B cell (primary cell): ENCODE measurements at regions not wholly inside any gene's neighbourhood (a gene's known extent, or its start where the extent isn't known, plus 50 kb on each side); places are given as distances from the start of the nearest gene placed in this dataset.

Experiments used
- ATAC-seq: fragments of 200-7000 bp; cut with Tn5 transposase; one replicate; pipeline ENCODE4 v1.10.0; 2021; ENCODE audit warnings: low read depth, mild to moderate bottlenecking, moderate number of reproducible peaks, moderate library complexity
- CTCF ChIA-PET: fragments of 350-600 bp; sonication (Branson Sonifier 250); formaldehyde crosslinking; loops from one replicate; lab custom pipeline; 2021; ENCODE audit warnings: antibody characterized with exemption, inconsistent platforms; lab: Charles Lee
- POLR2A ChIA-PET: fragments of 350-600 bp; sonication (Branson Sonifier 250); formaldehyde crosslinking; loops from one replicate; lab custom pipeline; 2021; ENCODE audit warnings: antibody characterized with exemption; lab: Charles Lee
- DNase-seq: peaks from one replicate; pipeline ENCODE4 v3.0.0; 2013
- H2AFZ ChIP-seq: 2 replicates; pipeline ENCODE4 v1.6.1; 2012; ENCODE audit warnings: mild to moderate bottlenecking, low read depth, low read length; ENCODE audit not compliant: insufficient read depth, poor library complexity, severe bottlenecking
- H3K27ac ChIP-seq, 2 donors: 1 replicate in 1 of 2; 2 replicates in 1 of 2; pipeline ENCODE4 v1.5.1; 2012 to 2013; ENCODE audit warnings: low read length in 2 of 2, mild to moderate bottlenecking in 2 of 2, moderate library complexity in 1 of 2
- H3K27me3 ChIP-seq, 4 experiments: fragments of 200-600 bp in 1 of 4; sonication (generic) in 1 of 4; replicated peaks in 1 of 4; 1 replicate in 2 of 4; 2 replicates in 2 of 4; pipeline versions ENCODE4 v1.6.1 to v1.7.0; 2013 to 2016; ENCODE audit warnings: low read length in 3 of 4, mild to moderate bottlenecking in 2 of 4, mixed read lengths in 1 of 4, moderate library complexity in 1 of 4; ENCODE audit not compliant: insufficient read depth in 4 of 4, control insufficient read depth in 3 of 4; ENCODE audit errors: control extremely low read depth in 1 of 4
- H3K36me3 ChIP-seq, 2 experiments: replicated peaks in 1 of 2; 1 replicate in 1 of 2; 2 replicates in 1 of 2; pipeline versions ENCODE4 v1.6.1 to v1.7.1; 2013; ENCODE audit warnings: low read length in 1 of 2; ENCODE audit not compliant: insufficient read depth in 2 of 2, control insufficient read depth in 1 of 2; ENCODE audit errors: control extremely low read depth in 1 of 2, extremely low read depth in 1 of 2
- H3K4me1 ChIP-seq, 2 donors: fragments of 200-600 bp in 1 of 2; sonication (generic) in 1 of 2; 1 replicate in 1 of 2; 2 replicates in 1 of 2; pipeline versions ENCODE4 v1.5.1 to v1.6.1; 2013 to 2017; ENCODE audit warnings: low read length in 2 of 2; ENCODE audit not compliant: control insufficient read depth in 2 of 2, insufficient read depth in 2 of 2
- H3K4me2 ChIP-seq: replicated peaks from 2 replicates; pipeline ENCODE3; 2012; ENCODE audit warnings: mild to moderate bottlenecking, low read depth, low read length; ENCODE audit not compliant: poor library complexity, severe bottlenecking
- H3K4me3 ChIP-seq, 5 experiments: fragments of 200-600 bp in 1 of 5; sonication (generic) in 1 of 5; 1 replicate in 3 of 5; 2 replicates in 2 of 5; pipeline versions ENCODE4 v1.5.1 to v1.7.0; 2011 to 2016; ENCODE audit warnings: low read length in 4 of 5, mild to moderate bottlenecking in 4 of 5, low read depth in 2 of 5, control low read depth in 1 of 5, moderate library complexity in 1 of 5; ENCODE audit not compliant: insufficient read depth in 1 of 5; ENCODE audit errors: control extremely low read depth in 1 of 5, extremely low read depth in 1 of 5
- H3K79me2 ChIP-seq: fragments of 200-600 bp; sonication (generic); one replicate; pipeline ENCODE4 v1.6.0; 2016; ENCODE audit warnings: low read length; ENCODE audit not compliant: control insufficient read depth, insufficient read depth
- H3K9ac ChIP-seq: fragments of 200-600 bp; sonication (generic); 2 replicates; pipeline ENCODE4 v1.6.1; 2017; ENCODE audit warnings: mild to moderate bottlenecking, low read length, moderate library complexity
- H3K9me3 ChIP-seq, 3 donors: one replicate each; pipeline versions ENCODE4 v1.6.1 to v1.7.1; 2013; ENCODE audit warnings: low read length in 2 of 3; ENCODE audit not compliant: control insufficient read depth in 2 of 3, insufficient read depth in 1 of 3; ENCODE audit errors: control extremely low read depth in 1 of 3
- H4K20me1 ChIP-seq: 2 replicates; pipeline ENCODE4 v1.6.0; 2012; ENCODE audit warnings: mild to moderate bottlenecking, low read length; ENCODE audit not compliant: insufficient read depth, control insufficient read depth, poor library complexity, severe bottlenecking
- H3K27ac Mint-ChIP-seq: one replicate; pipeline ENCODE4 v1.8.0; 2021; ENCODE audit warnings: mixed read lengths
- H3K27me3 Mint-ChIP-seq: one replicate; pipeline ENCODE4 v1.8.0; 2021; ENCODE audit warnings: mixed read lengths
- H3K4me1 Mint-ChIP-seq: one replicate; pipeline ENCODE4 v1.8.0; 2021; ENCODE audit warnings: mixed read lengths
- H3K4me3 Mint-ChIP-seq: one replicate; pipeline ENCODE4 v1.8.0; 2021; ENCODE audit warnings: mixed read lengths
- H3K9me3 Mint-ChIP-seq: one replicate; pipeline ENCODE4 v1.8.0; 2022; ENCODE audit warnings: mixed read lengths; ENCODE audit not compliant: insufficient read depth
- CTCF ChIP-seq: fragments of 200-600 bp; IDR thresholded peaks from one replicate; pipeline ENCODE4 v1.8.0; 2022; ENCODE audit warnings: antibody characterized with exemption, mild to moderate bottlenecking
- EZH2 ChIP-seq: IDR thresholded peaks from 2 replicates; pipeline ENCODE4 v1.6.1; 2012; ENCODE audit warnings: borderline replicate concordance, low read depth, mild to moderate bottlenecking, moderate library complexity, low read length; ENCODE audit not compliant: insufficient read depth, poor library complexity, severe bottlenecking
- WGBS: methylation state at CpG from one replicate; pipeline ENCODE4 v1.1.5; 2013; ENCODE audit warnings: missing lambda C conversion rate; ENCODE audit not compliant: insufficient coverage; 5-methylcytosine and 5-hydroxymethylcytosine counted together
- intact Hi-C: fragments of 100-400 bp; cut with micrococcal nuclease; formaldehyde crosslinking; loops from one replicate; pipeline ENCODE4 v1.10.0; 2022

DNA sequence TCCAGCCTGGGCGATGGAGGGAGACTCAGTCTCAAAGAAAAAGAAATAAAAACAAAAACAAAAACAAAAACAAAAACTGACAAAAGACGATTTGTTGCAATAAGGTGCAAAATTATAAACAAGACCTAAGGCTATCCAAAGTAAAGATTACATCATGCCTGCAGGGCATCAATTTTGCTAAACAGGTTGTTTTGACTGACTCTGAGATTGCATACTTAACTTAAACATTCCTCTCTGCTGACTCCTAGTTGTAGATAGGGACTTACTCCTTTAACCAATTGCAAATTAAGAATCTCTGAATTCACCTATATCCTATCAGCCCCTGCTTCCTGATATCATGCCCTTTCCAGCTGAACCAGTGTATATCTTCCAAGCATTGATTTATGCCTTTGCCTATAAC lies 2687.3 kb downstream of the PCDH7 start:
- intact Hi-C loops, result no loop called here
- Histone ChIP-seq H3K9me3 (peaks cover 0 to 3% (median 0%) of the 10 kb centered on the region in 3 donors), H3K4me2 (no peak overlapping the region), H3K9ac (no peak overlapping the region), H3K27ac (no peak overlapping the region), H3K27me3 (no peaks in the 10 kb centered on the region), H3K4me3 (no peak overlapping the region), H3K4me1 (no peaks in the 10 kb centered on the region), H3K36me3 (no peaks in the 10 kb centered on the region), H2AFZ (no peak overlapping the region), H3K79me2 (no peaks in the 10 kb centered on the region), H4K20me1 (no peaks in the 10 kb centered on the region)
- DNase-seq, result no peak
- Mint-ChIP-seq H3K27ac (no peak overlapping the region), H3K27me3 (no peaks in the 10 kb centered on the region), H3K4me3 (no peak overlapping the region), H3K4me1 (no peaks in the 10 kb centered on the region), H3K9me3 (peaks cover 2% of the 10 kb centered on the region)
- ChIA-PET CTCF (no interaction called here), POLR2A (no interaction called here)
- no peak for TF ChIP-seq EZH2
- TF ChIP-seq CTCF, result no peak
- no peak for ATAC-seq
- no CpG with 5 or more reads among the region's 2 CpGs for WGBS

DNA sequence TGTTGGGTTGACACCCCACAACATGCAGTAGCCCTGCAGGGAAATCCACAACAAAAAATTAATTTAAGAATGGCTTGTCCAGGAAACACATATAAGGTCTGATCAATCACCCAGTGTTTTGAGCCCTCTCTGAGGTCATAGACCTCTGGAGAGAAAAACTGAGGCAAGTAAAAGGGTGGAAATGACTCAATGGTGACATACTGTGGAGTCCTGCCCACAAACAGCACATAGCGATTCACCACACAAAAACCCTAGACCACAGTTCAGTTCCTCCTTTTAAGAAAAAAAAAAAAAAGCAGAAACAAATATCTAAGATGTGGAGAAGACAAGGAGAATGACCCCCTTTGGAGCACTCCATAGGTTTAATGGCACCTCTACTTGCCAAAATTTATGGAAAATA lies 2691.0 kb downstream of the PCDH7 start:
- ChIA-PET POLR2A (no interaction called here), CTCF (no interaction called here)
- Mint-ChIP-seq H3K9me3 (peaks cover 4% of the 10 kb centered on the region), H3K27me3 (no peaks in the 10 kb centered on the region), H3K4me1 (no peaks in the 10 kb centered on the region), H3K4me3 (no peak overlapping the region), H3K27ac (no peak overlapping the region)
- Histone ChIP-seq H3K27ac (no peak overlapping the region), H3K36me3 (no peaks in the 10 kb centered on the region), H3K4me2 (no peak overlapping the region), H3K9me3 (peaks cover 0 to 3% (median 0%) of the 10 kb centered on the region in 3 donors), H3K4me1 (no peaks in the 10 kb centered on the region), H3K27me3 (no peaks in the 10 kb centered on the region), H2AFZ (no peak overlapping the region), H3K9ac (no peak overlapping the region), H3K79me2 (no peaks in the 10 kb centered on the region), H3K4me3 (no peak overlapping the region), H4K20me1 (no peaks in the 10 kb centered on the region)
- intact Hi-C loops, result no loop called here
- ATAC-seq, result no peak
- DNase-seq, result no peak
- WGBS, result no CpG with 5 or more reads among the region's 1 CpG
- TF ChIP-seq CTCF (no peak), EZH2 (no peak)
